ENCODE measurements at regions not wholly inside any gene's neighbourhood (a gene's known extent, or its start where the extent isn't known, plus 50 kb on each side); places are given as distances from the start of the nearest gene placed in this dataset.

- H3K4me3 ChIP-seq (ENCODE audit: insufficient read depth, low read depth, low read length) = no peak overlapping the region
- DNase-seq = no peak
- no peaks in the 10 kb centered on the region for H3K36me3 ChIP-seq (replicated peaks; ENCODE audit: control insufficient read depth, insufficient read depth, low read length)
- no peaks in the 10 kb centered on the region for H3K27me3 ChIP-seq (ENCODE audit: control insufficient read depth, insufficient read depth, low read length)
Observed at GRCh38 chrX:82161195-82161594, 959.3 kb downstream of the SH3BGRL start.

- Histone ChIP-seq H3K27me3 (ENCODE audit: control insufficient read depth, insufficient read depth, low read length) (no peaks in the 10 kb centered on the region), H3K36me3 (replicated peaks; ENCODE audit: control insufficient read depth, insufficient read depth, low read length) (no peaks in the 10 kb centered on the region), H3K4me3 (ENCODE audit: insufficient read depth, low read depth, low read length) (no peak overlapping the region)
- no peak for DNase-seq
Observed at GRCh38 chrX:82163701-82164100, 961.8 kb downstream of the SH3BGRL start.

- no peak for DNase-seq
- Histone ChIP-seq H3K27me3 (ENCODE audit: control insufficient read depth, insufficient read depth, low read length) (no peaks in the 10 kb centered on the region), H3K36me3 (replicated peaks; ENCODE audit: control insufficient read depth, insufficient read depth, low read length) (no peaks in the 10 kb centered on the region), H3K4me3 (ENCODE audit: insufficient read depth, low read depth, low read length) (no peak overlapping the region)
Observed at GRCh38 chrX:82196866-82197265, 995.0 kb downstream of the SH3BGRL start.

- H3K27me3 ChIP-seq (ENCODE audit: control insufficient read depth, insufficient read depth, low read length) = no peaks in the 10 kb centered on the region
- DNase-seq = no peak
- no peaks in the 10 kb centered on the region for H3K36me3 ChIP-seq (replicated peaks; ENCODE audit: control insufficient read depth, insufficient read depth, low read length)
- no peak overlapping the region for H3K4me3 ChIP-seq (ENCODE audit: insufficient read depth, low read depth, low read length)
Observed at GRCh38 chrX:82208975-82209374, 1007.1 kb downstream of the SH3BGRL start.

- Histone ChIP-seq H3K27me3 (ENCODE audit: control insufficient read depth, insufficient read depth, low read length) (no peaks in the 10 kb centered on the region), H3K36me3 (replicated peaks; ENCODE audit: control insufficient read depth, insufficient read depth, low read length) (no peaks in the 10 kb centered on the region), H3K4me3 (ENCODE audit: insufficient read depth, low read depth, low read length) (no peak overlapping the region)
- DNase-seq = peak; percentile 5
Observed at GRCh38 chrX:82218361-82218760, 1016.5 kb downstream of the SH3BGRL start.

- H3K36me3 ChIP-seq (replicated peaks; ENCODE audit: control insufficient read depth, insufficient read depth, low read length) = no peaks in the 10 kb centered on the region
- no peaks in the 10 kb centered on the region for H3K27me3 ChIP-seq (ENCODE audit: control insufficient read depth, insufficient read depth, low read length)
- no peak for DNase-seq
- H3K4me3 ChIP-seq (ENCODE audit: insufficient read depth, low read depth, low read length) = no peak overlapping the region
Observed at GRCh38 chrX:82219129-82219528, 1017.2 kb downstream of the SH3BGRL start.

GRCh38 chrX:82224961-82225360 is 1023.1 kb downstream of the SH3BGRL start:
- Histone ChIP-seq H3K4me3 (ENCODE audit: insufficient read depth, low read depth, low read length) (no peak overlapping the region), H3K36me3 (replicated peaks; ENCODE audit: control insufficient read depth, insufficient read depth, low read length) (no peaks in the 10 kb centered on the region), H3K27me3 (ENCODE audit: control insufficient read depth, insufficient read depth, low read length) (no peaks in the 10 kb centered on the region)
- no peak for DNase-seq

- Histone ChIP-seq H3K27me3 (ENCODE audit: control insufficient read depth, insufficient read depth, low read length) (no peaks in the 10 kb centered on the region), H3K4me3 (ENCODE audit: insufficient read depth, low read depth, low read length) (no peak overlapping the region), H3K36me3 (replicated peaks; ENCODE audit: control insufficient read depth, insufficient read depth, low read length) (no peaks in the 10 kb centered on the region)
- peak; percentile 0 for DNase-seq
Observed at GRCh38 chrX:82230013-82230412, 1028.1 kb downstream of the SH3BGRL start.

- DNase-seq = no peak
- H3K27me3 ChIP-seq (ENCODE audit: control insufficient read depth, insufficient read depth, low read length) = no peaks in the 10 kb centered on the region
- no peak overlapping the region for H3K4me3 ChIP-seq (ENCODE audit: insufficient read depth, low read depth, low read length)
- no peaks in the 10 kb centered on the region for H3K36me3 ChIP-seq (replicated peaks; ENCODE audit: control insufficient read depth, insufficient read depth, low read length)
Observed at GRCh38 chrX:82232679-82233078, 1030.8 kb downstream of the SH3BGRL start.

- Histone ChIP-seq H3K27me3 (ENCODE audit: control insufficient read depth, insufficient read depth, low read length) (no peaks in the 10 kb centered on the region), H3K4me3 (ENCODE audit: insufficient read depth, low read depth, low read length) (no peak overlapping the region), H3K36me3 (replicated peaks; ENCODE audit: control insufficient read depth, insufficient read depth, low read length) (no peaks in the 10 kb centered on the region)
- no peak for DNase-seq
Observed at GRCh38 chrX:82237328-82237727, 1035.4 kb downstream of the SH3BGRL start.
